RKO (cell line): ENCODE measurements at regions not wholly inside any gene's neighbourhood (a gene's known extent, or its start where the extent isn't known, plus 50 kb on each side); places are given as distances from the start of the nearest gene placed in this dataset.
"Not testable (repeated sequence)": the region's sequence is repeated elsewhere in the genome, so short reads cannot be mapped to it uniquely, and the experiment has no call there.

Source experiments
- DNase-seq: peaks from one replicate; pipeline ENCODE4 v3.0.0-alpha.2; 2016; ENCODE audit warnings: low spot score

- no peak for DNase-seq
These were observed 50.8 kb upstream of the CPOX start for GRCh38 chr3:98644168-98644567.

- DNase-seq: no peak
These were observed 51.6 kb upstream of the CPOX start for GRCh38 chr3:98645039-98645438.

GRCh38 chr3:98646680-98647079, 53.3 kb upstream of the CPOX start:
- no peak for DNase-seq

GRCh38 chr3:98647197-98647596, 53.8 kb upstream of the CPOX start:
- DNase-seq: no peak

GRCh38 chr3:98650971-98651779, 57.8 kb upstream of the CPOX start:
- DNase-seq: no peak

GRCh38 chr3:98651780-98652077, 58.3 kb upstream of the CPOX start:
- no peak for DNase-seq

- DNase-seq: peak; percentile 17
These were observed 62.3 kb upstream of the CPOX start for GRCh38 chr3:98655666-98656065.

GRCh38 chr3:98657457-98657856, 64.0 kb upstream of the CPOX start:
- no peak for DNase-seq

- DNase-seq: no peak
These were observed 69.3 kb upstream of the CPOX start for GRCh38 chr3:98662699-98663098.

GRCh38 chr3:98670020-98670419, 76.6 kb upstream of the CPOX start:
- DNase-seq: no peak

GRCh38 chr3:98679986-98680385, 83.2 kb upstream of the ST3GAL6 start:
- DNase-seq: no peak

- peak; percentile 87 for DNase-seq
These were observed 82.4 kb upstream of the ST3GAL6 start for GRCh38 chr3:98680723-98681122.

GRCh38 chr3:98681486-98681885, 81.7 kb upstream of the ST3GAL6 start:
- DNase-seq: no peak

GRCh38 chr3:98682391-98682790, 80.7 kb upstream of the ST3GAL6 start:
- not testable (repeated sequence) for DNase-seq

- no peak for DNase-seq
These were observed 74.8 kb upstream of the ST3GAL6 start for GRCh38 chr3:98688363-98688762.

- no peak for DNase-seq
These were observed 72.3 kb upstream of the ST3GAL6 start for GRCh38 chr3:98690876-98691275.

GRCh38 chr3:98691897-98692296, 71.2 kb upstream of the ST3GAL6 start:
- DNase-seq: no peak

- DNase-seq: no peak
These were observed 70.2 kb upstream of the ST3GAL6 start for GRCh38 chr3:98692787-98693473.

- DNase-seq: no peak
These were observed 67.3 kb upstream of the ST3GAL6 start for GRCh38 chr3:98695796-98696195.

- not testable (repeated sequence) for DNase-seq
These were observed 66.8 kb upstream of the ST3GAL6 start for GRCh38 chr3:98696296-98696695.

GRCh38 chr3:98697225-98697624, 65.9 kb upstream of the ST3GAL6 start:
- DNase-seq: no peak

GRCh38 chr3:98699132-98699531, 64.0 kb upstream of the ST3GAL6 start:
- DNase-seq: no peak

- DNase-seq: no peak
These were observed 62.0 kb upstream of the ST3GAL6 start for GRCh38 chr3:98701071-98701675.
